ENCODE measurements at regions not wholly inside any gene's neighbourhood (a gene's known extent, or its start where the extent isn't known, plus 50 kb on each side); places are given as distances from the start of the nearest gene placed in this dataset.

DNA sequence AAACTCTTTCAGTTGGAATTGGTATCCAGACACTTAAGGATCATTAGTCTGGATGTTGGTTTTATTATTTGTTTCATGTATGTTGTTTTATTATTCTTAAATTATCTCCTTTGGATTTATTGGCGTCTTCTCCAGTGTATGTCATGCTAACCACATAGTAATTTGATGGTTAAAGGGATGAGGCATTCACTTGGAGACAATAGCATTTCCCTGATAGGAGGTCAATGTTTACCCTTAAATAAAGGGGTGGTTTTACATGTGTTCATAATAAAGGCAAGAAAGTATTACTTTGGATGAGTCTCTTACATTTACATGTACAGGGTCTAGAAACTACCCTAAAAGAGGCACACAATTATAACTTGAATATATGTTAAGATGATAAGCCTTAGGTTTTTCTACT lies 51.2 kb upstream of the RNF144B start:
- Histone ChIP-seq H3K27me3 (ENCODE audit: insufficient read depth, low read length) (no peaks in the 10 kb centered on the region), H3K36me3 (ENCODE audit: control insufficient read depth in 1 of 2, insufficient read depth in 2 of 2, low read length in 2 of 2) (no peaks in the 10 kb centered on the region), H3K9me2 (ENCODE audit: insufficient read depth) (no peaks in the 10 kb centered on the region), H3K4me3 (replicated peaks in 1 of 2; ENCODE audit: low read depth in 1 of 2, low read length in 2 of 2) (no peak overlapping the region), H3K9me3 (ENCODE audit: control insufficient read depth in 1 of 2, insufficient read depth in 1 of 2, low read depth in 1 of 2, low read length in 2 of 2) (no peaks in the 10 kb centered on the region), H3K79me2 (ENCODE audit: insufficient read depth, low read length) (no peaks in the 10 kb centered on the region), H4K20me1 (ENCODE audit: insufficient read depth) (no peaks in the 10 kb centered on the region), H3K4me2 (ENCODE audit: low read length) (no peak overlapping the region), H3K9ac (ENCODE audit: low read length) (no peak overlapping the region), H3K4me1 (ENCODE audit: control insufficient read depth in 1 of 2, insufficient read depth in 2 of 2, low read length in 2 of 2) (no peaks in the 10 kb centered on the region), H3K27ac (ENCODE audit: low read depth, low read length) (no peak overlapping the region), H2AFZ (ENCODE audit: low read depth, low read length, poor library complexity, severe bottlenecking) (no peak overlapping the region)
- TF ChIP-seq RAD21 (IDR thresholded peaks at IDR 0.05; ENCODE audit: low read depth) (no peak), SIN3A (IDR thresholded peaks at IDR 0.05; ENCODE audit: low read depth) (no peak)
- TF ChIP-seq, protein P1, sequence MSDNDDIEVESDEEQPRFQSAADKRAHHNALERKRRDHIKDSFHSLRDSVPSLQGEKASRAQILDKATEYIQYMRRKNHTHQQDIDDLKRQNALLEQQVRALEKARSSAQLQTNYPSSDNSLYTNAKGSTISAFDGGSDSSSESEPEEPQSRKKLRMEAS (IDR thresholded peaks at IDR 0.05), result no peak
- RAD21 ChIA-PET (ENCODE audit: low non-redundant PET in 1 of 2, low total read pairs in 2 of 2, uncharacterized antibody in 2 of 2, unreplicated experiment in 2 of 2), result no interaction called here
- CTCF ChIA-PET, result no interaction called here
- POLR2A ChIA-PET, result no interaction called here
- intact Hi-C loops (cut with micrococcal nuclease), result no loop called here
- ATAC-seq (no peak), DNase-seq (ENCODE audit: low read depth, low spot score) (no peak)
- no TSS peak for BruUV-seq (replicated peaks)

DNA sequence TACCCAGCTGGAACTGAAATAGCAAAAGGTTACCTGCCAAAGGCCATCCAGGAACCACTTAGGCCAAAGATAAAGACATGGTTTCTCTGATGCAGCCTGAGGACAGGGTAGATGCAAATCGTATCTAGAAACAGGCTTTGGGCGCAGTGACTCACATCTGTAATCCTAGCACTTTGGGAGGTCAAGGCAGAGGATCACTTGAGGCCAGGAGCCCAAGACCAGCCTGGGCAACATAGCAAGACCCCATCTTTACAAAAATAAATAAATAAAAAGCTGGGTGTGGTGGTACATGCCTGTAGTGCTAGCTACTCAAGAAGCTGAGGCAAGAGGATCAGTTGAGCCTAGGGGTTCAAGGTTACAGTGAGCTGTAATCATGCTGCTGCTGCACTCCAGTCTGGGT lies 52.9 kb upstream of the RNF144B start:
- Histone ChIP-seq H3K79me2 (ENCODE audit: insufficient read depth, low read length) (no peaks in the 10 kb centered on the region), H3K4me2 (ENCODE audit: low read length) (no peak overlapping the region), H3K4me3 (replicated peaks in 1 of 2; ENCODE audit: low read depth in 1 of 2, low read length in 2 of 2) (no peak overlapping the region), H3K27ac (ENCODE audit: low read depth, low read length) (no peak overlapping the region), H3K4me1 (ENCODE audit: control insufficient read depth in 1 of 2, insufficient read depth in 2 of 2, low read length in 2 of 2) (no peaks in the 10 kb centered on the region), H3K9me2 (ENCODE audit: insufficient read depth) (no peaks in the 10 kb centered on the region), H3K9me3 (ENCODE audit: control insufficient read depth in 1 of 2, insufficient read depth in 1 of 2, low read depth in 1 of 2, low read length in 2 of 2) (no peaks in the 10 kb centered on the region), H3K9ac (ENCODE audit: low read length) (no peak overlapping the region), H3K36me3 (ENCODE audit: control insufficient read depth in 1 of 2, insufficient read depth in 2 of 2, low read length in 2 of 2) (no peaks in the 10 kb centered on the region), H2AFZ (ENCODE audit: low read depth, low read length, poor library complexity, severe bottlenecking) (no peak overlapping the region), H3K27me3 (ENCODE audit: insufficient read depth, low read length) (no peaks in the 10 kb centered on the region), H4K20me1 (ENCODE audit: insufficient read depth) (no peaks in the 10 kb centered on the region)
- DNase-seq (ENCODE audit: low read depth, low spot score) (no peak), ATAC-seq (no peak)
- POLR2A ChIA-PET, result no interaction called here
- intact Hi-C loops (cut with micrococcal nuclease), result no loop called here
- no TSS peak for BruUV-seq (replicated peaks)
- RAD21 ChIA-PET (ENCODE audit: low non-redundant PET in 1 of 2, low total read pairs in 2 of 2, uncharacterized antibody in 2 of 2, unreplicated experiment in 2 of 2), result no interaction called here
- CTCF ChIA-PET, result no interaction called here
- TF ChIP-seq, protein P1 (IDR thresholded peaks at IDR 0.05), result no peak
- TF ChIP-seq, protein P2, sequence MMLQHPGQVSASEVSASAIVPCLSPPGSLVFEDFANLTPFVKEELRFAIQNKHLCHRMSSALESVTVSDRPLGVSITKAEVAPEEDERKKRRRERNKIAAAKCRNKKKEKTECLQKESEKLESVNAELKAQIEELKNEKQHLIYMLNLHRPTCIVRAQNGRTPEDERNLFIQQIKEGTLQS (IDR thresholded peaks at IDR 0.05), result no peak
- TF ChIP-seq SP1 (IDR thresholded peaks at IDR 0.05; ENCODE audit: low read depth) (no peak), POLR2A (IDR thresholded peaks at IDR 0.05; ENCODE audit: borderline replicate concordance, extremely low read depth, insufficient read depth, insufficient read length) (no peak), JUND (IDR thresholded peaks at IDR 0.05) (no peak), TCF7L2 (IDR thresholded peaks at IDR 0.05; ENCODE audit: borderline replicate concordance, extremely low read depth, insufficient read depth, insufficient read length) (no peak), ZFX (IDR thresholded peaks at IDR 0.05) (no peak), CEBPB (IDR thresholded peaks at IDR 0.05; ENCODE audit: low read depth) (no peak), FOSL1 (IDR thresholded peaks at IDR 0.05; ENCODE audit: low read depth) (no peak), EZH2phosphoT487 (IDR thresholded peaks at IDR 0.05; ENCODE audit: borderline replicate concordance) (no peak), SRF (IDR thresholded peaks at IDR 0.05; ENCODE audit: low read depth) (no peak), POLR2AphosphoS5 (IDR thresholded peaks at IDR 0.05; ENCODE audit: low read depth, low read length) (no peak)
- TF ChIP-seq, protein P3, sequence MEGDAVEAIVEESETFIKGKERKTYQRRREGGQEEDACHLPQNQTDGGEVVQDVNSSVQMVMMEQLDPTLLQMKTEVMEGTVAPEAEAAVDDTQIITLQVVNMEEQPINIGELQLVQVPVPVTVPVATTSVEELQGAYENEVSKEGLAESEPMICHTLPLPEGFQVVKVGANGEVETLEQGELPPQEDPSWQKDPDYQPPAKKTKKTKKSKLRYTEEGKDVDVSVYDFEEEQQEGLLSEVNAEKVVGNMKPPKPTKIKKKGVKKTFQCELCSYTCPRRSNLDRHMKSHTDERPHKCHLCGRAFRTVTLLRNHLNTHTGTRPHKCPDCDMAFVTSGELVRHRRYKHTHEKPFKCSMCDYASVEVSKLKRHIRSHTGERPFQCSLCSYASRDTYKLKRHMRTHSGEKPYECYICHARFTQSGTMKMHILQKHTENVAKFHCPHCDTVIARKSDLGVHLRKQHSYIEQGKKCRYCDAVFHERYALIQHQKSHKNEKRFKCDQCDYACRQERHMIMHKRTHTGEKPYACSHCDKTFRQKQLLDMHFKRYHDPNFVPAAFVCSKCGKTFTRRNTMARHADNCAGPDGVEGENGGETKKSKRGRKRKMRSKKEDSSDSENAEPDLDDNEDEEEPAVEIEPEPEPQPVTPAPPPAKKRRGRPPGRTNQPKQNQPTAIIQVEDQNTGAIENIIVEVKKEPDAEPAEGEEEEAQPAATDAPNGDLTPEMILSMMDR (IDR thresholded peaks at IDR 0.05 in 2 of 3, conservative IDR thresholded peaks at IDR 0.05 in 1 of 3; ENCODE audit: borderline replicate concordance in 1 of 3, insufficient read depth in 1 of 3, low read depth in 2 of 3, low read length in 2 of 3), result no peak
- TF ChIP-seq, protein P4, sequence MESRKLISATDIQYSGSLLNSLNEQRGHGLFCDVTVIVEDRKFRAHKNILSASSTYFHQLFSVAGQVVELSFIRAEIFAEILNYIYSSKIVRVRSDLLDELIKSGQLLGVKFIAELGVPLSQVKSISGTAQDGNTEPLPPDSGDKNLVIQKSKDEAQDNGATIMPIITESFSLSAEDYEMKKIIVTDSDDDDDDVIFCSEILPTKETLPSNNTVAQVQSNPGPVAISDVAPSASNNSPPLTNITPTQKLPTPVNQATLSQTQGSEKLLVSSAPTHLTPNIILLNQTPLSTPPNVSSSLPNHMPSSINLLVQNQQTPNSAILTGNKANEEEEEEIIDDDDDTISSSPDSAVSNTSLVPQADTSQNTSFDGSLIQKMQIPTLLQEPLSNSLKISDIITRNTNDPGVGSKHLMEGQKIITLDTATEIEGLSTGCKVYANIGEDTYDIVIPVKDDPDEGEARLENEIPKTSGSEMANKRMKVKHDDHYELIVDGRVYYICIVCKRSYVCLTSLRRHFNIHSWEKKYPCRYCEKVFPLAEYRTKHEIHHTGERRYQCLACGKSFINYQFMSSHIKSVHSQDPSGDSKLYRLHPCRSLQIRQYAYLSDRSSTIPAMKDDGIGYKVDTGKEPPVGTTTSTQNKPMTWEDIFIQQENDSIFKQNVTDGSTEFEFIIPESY (IDR thresholded peaks at IDR 0.05; ENCODE audit: extremely low read depth, insufficient replicate concordance, low read length), result no peak
